NCI-H146 treated with DMSO at 0.1 percent for 48 hours (cell line): ENCODE measurements at regions not wholly inside any gene's neighbourhood (a gene's known extent, or its start where the extent isn't known, plus 50 kb on each side); places are given as distances from the start of the nearest gene placed in this dataset.

Experiments
- DNase-seq: peaks from one replicate; lab custom pipeline; 2025; ENCODE audit not compliant: unreplicated experiment; lab: John Stamatoyannopoulos, UW

- no peak for DNase-seq
Observed at GRCh38 chr10:4453950-4454349, 372.1 kb upstream of the AKR1E2 start.

- DNase-seq = no peak
Observed at GRCh38 chr10:4453276-4453675, 372.7 kb upstream of the AKR1E2 start.

- DNase-seq = no peak
Observed at GRCh38 chr10:4450981-4451908, 374.8 kb upstream of the AKR1E2 start.

GRCh38 chr10:4450169-4450568 lies 375.8 kb upstream of the AKR1E2 start:
- no peak for DNase-seq

- DNase-seq = no peak
Observed at GRCh38 chr10:4448030-4448429, 378.0 kb upstream of the AKR1E2 start.

- no peak for DNase-seq
Observed at GRCh38 chr10:4443419-4443818, 382.6 kb upstream of the AKR1E2 start.

GRCh38 chr10:4442296-4442695 lies 383.7 kb upstream of the AKR1E2 start:
- DNase-seq = no peak

GRCh38 chr10:4440260-4440659 lies 385.7 kb upstream of the AKR1E2 start:
- no peak for DNase-seq

GRCh38 chr10:4437791-4438190 lies 388.2 kb upstream of the AKR1E2 start:
- no peak for DNase-seq

- DNase-seq = no peak
Observed at GRCh38 chr10:4437061-4437460, 388.9 kb upstream of the AKR1E2 start.

GRCh38 chr10:4436103-4436502 lies 389.9 kb upstream of the AKR1E2 start:
- no peak for DNase-seq

- DNase-seq = no peak
Observed at GRCh38 chr10:4434516-4435071, 391.4 kb upstream of the AKR1E2 start.

GRCh38 chr10:4434105-4434504 lies 391.9 kb upstream of the AKR1E2 start:
- no peak for DNase-seq

GRCh38 chr10:4431114-4431863 lies 394.7 kb upstream of the AKR1E2 start:
- no peak for DNase-seq

- DNase-seq = no peak
Observed at GRCh38 chr10:4429571-4429970, 396.4 kb upstream of the AKR1E2 start.

- DNase-seq = no peak
Observed at GRCh38 chr10:4427532-4427931, 398.5 kb upstream of the AKR1E2 start.

- no peak for DNase-seq
Observed at GRCh38 chr10:4426866-4427265, 399.1 kb upstream of the AKR1E2 start.

GRCh38 chr10:4409319-4409718 lies 416.7 kb upstream of the AKR1E2 start:
- no peak for DNase-seq

- DNase-seq = no peak
Observed at GRCh38 chr10:4407783-4408182, 418.2 kb upstream of the AKR1E2 start.

GRCh38 chr10:4405828-4406227 lies 420.2 kb upstream of the AKR1E2 start:
- no peak for DNase-seq

GRCh38 chr10:4403638-4404252 lies 422.3 kb upstream of the AKR1E2 start:
- no peak for DNase-seq
